Panc1 (cell line): ENCODE measurements at regions not wholly inside any gene's neighbourhood (a gene's known extent, or its start where the extent isn't known, plus 50 kb on each side); places are given as distances from the start of the nearest gene placed in this dataset.

Source experiments
- ATAC-seq: fragments of 200-7000 bp; cut with Tn5 transposase; 2 replicates; pipeline ENCODE4 v1.9.1; 2020; ENCODE audit warnings: mild to moderate bottlenecking, moderate library complexity
- BruUV-seq: library from RNA; stranded (reverse); fragments of 400-500 nt; replicated peaks from 2 replicates; lab custom pipeline; 2021; lab: Mats Ljungman, UMichigan
- CTCF ChIA-PET: fragments of 300-600 bp; sonication (Branson Sonifier 250); formaldehyde crosslinking; loops from one replicate; lab custom pipeline; 2022; ENCODE audit warnings: antibody characterized with exemption; lab: Charles Lee
- POLR2A ChIA-PET: fragments of 300-600 bp; sonication (Branson Sonifier 250); formaldehyde crosslinking; loops from one replicate; lab custom pipeline; 2022; ENCODE audit warnings: antibody characterized with exemption; lab: Charles Lee
- DNase-seq: peaks from one replicate; pipeline ENCODE4 v3.0.0-alpha.2; 2010; ENCODE audit warnings: low read depth, low spot score
- H3K27ac ChIP-seq: 2 replicates; pipeline ENCODE4 v1.5.1; 2011; ENCODE audit warnings: mild to moderate bottlenecking, low read length, inconsistent platforms
- H3K27me3 ChIP-seq: fragments of 200-500 bp; sonication (Bioruptor generic); 2 replicates; pipeline ENCODE4 v1.6.0; 2014; ENCODE audit warnings: low read length, inconsistent platforms; ENCODE audit not compliant: control insufficient read depth, insufficient read depth
- H3K36me3 ChIP-seq: fragments of 200-500 bp; sonication (Bioruptor generic); 2 replicates; pipeline ENCODE4 v1.5.1; 2014; ENCODE audit warnings: inconsistent platforms, mild to moderate bottlenecking, low read length, moderate library complexity; ENCODE audit not compliant: control insufficient read depth, insufficient read depth
- H3K4me1 ChIP-seq: 2 replicates; pipeline ENCODE4 v1.5.1; 2011; ENCODE audit warnings: inconsistent platforms, mild to moderate bottlenecking, low read length, moderate library complexity; ENCODE audit not compliant: control insufficient read depth, insufficient read depth
- H3K4me3 ChIP-seq, 2 experiments: 2 replicates each; pipeline ENCODE4 v1.5.1; 2011 to 2012; ENCODE audit warnings: low read depth in 2 of 2, low read length in 2 of 2, mild to moderate bottlenecking in 2 of 2, inconsistent platforms in 1 of 2, moderate library complexity in 1 of 2
- H3K9me3 ChIP-seq: fragments of 200-500 bp; sonication (Bioruptor generic); 2 replicates; pipeline ENCODE4 v1.5.1; 2014; ENCODE audit warnings: low read depth, mild to moderate bottlenecking, inconsistent platforms, low read length, moderate library complexity; ENCODE audit not compliant: control insufficient read depth, insufficient read depth
- POLR2AphosphoS5 ChIP-seq: IDR thresholded peaks from 2 replicates; pipeline ENCODE4 v1.6.1; 2012; ENCODE audit warnings: mild to moderate bottlenecking, low read depth, low read length, moderate library complexity
- SIN3A ChIP-seq: IDR thresholded peaks from 2 replicates; pipeline ENCODE4 v1.6.1; 2012; ENCODE audit warnings: low read depth, mild to moderate bottlenecking, low read length, moderate library complexity, borderline replicate concordance; ENCODE audit not compliant: insufficient read depth
- TCF7L2 ChIP-seq: IDR thresholded peaks from 2 replicates; pipeline ENCODE4 v1.6.1; 2011; ENCODE audit warnings: mild to moderate bottlenecking, low read depth, low read length, inconsistent platforms
- in situ Hi-C: cut with HindIII; loops from 2 replicates; pipeline ENCODE4 v1.10.0; 2016; ENCODE audit warnings: low sequenced_read_pairs, low pct_unique_long_range_greater_than_20kb
- intact Hi-C: fragments of 100-400 bp; cut with micrococcal nuclease; formaldehyde crosslinking; loops from one replicate; pipeline ENCODE4 v1.10.0; 2022; ENCODE audit not compliant: unreplicated experiment
- TF ChIP-seq, protein P1 (sequence below): fragments of 450-650 bp; IDR thresholded peaks from 2 replicates; pipeline ENCODE4 v1.5.1; 2017; ENCODE audit warnings: mild to moderate bottlenecking
- TF ChIP-seq, protein P2 (sequence below), 2 experiments: IDR thresholded peaks; 2 replicates each; pipeline ENCODE4 v1.6.1; 2011 to 2012; ENCODE audit warnings: low read depth in 2 of 2, control low read depth in 1 of 2, low read length in 1 of 2, mild to moderate bottlenecking in 1 of 2, moderate library complexity in 1 of 2; ENCODE audit not compliant: insufficient read depth in 1 of 2

DNA sequence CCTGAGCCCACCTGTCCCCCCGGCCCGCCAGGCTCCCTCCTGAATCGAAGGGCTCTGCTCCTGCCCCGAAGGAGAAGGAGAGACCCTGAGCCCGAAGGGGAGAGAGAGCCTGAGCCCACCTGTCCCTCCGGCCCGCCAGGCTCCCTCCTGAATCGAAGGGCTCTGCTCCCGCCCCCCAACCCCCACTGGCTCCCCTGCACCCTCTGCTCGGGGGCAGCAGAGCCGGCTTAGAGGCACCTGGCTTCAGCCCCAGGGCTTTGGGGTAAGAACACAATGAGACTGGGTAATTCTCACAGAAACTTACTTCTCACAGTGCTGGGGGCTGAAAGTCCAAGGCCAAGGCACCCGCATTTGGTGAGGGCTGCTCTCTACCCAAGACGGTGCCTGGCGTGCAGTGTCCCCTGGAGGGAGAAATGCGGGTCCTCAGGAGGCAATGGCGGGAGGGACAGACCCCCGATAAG is 53.1 kb upstream of the FBRSL1 start:
- no TSS peak for BruUV-seq
- ChIA-PET POLR2A (no interaction called here), CTCF (no interaction called here)
- TF ChIP-seq, protein P1, sequence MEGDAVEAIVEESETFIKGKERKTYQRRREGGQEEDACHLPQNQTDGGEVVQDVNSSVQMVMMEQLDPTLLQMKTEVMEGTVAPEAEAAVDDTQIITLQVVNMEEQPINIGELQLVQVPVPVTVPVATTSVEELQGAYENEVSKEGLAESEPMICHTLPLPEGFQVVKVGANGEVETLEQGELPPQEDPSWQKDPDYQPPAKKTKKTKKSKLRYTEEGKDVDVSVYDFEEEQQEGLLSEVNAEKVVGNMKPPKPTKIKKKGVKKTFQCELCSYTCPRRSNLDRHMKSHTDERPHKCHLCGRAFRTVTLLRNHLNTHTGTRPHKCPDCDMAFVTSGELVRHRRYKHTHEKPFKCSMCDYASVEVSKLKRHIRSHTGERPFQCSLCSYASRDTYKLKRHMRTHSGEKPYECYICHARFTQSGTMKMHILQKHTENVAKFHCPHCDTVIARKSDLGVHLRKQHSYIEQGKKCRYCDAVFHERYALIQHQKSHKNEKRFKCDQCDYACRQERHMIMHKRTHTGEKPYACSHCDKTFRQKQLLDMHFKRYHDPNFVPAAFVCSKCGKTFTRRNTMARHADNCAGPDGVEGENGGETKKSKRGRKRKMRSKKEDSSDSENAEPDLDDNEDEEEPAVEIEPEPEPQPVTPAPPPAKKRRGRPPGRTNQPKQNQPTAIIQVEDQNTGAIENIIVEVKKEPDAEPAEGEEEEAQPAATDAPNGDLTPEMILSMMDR = no peak
- TF ChIP-seq TCF7L2 = no peak
- TF ChIP-seq POLR2AphosphoS5 = no peak
- TF ChIP-seq, protein P2, sequence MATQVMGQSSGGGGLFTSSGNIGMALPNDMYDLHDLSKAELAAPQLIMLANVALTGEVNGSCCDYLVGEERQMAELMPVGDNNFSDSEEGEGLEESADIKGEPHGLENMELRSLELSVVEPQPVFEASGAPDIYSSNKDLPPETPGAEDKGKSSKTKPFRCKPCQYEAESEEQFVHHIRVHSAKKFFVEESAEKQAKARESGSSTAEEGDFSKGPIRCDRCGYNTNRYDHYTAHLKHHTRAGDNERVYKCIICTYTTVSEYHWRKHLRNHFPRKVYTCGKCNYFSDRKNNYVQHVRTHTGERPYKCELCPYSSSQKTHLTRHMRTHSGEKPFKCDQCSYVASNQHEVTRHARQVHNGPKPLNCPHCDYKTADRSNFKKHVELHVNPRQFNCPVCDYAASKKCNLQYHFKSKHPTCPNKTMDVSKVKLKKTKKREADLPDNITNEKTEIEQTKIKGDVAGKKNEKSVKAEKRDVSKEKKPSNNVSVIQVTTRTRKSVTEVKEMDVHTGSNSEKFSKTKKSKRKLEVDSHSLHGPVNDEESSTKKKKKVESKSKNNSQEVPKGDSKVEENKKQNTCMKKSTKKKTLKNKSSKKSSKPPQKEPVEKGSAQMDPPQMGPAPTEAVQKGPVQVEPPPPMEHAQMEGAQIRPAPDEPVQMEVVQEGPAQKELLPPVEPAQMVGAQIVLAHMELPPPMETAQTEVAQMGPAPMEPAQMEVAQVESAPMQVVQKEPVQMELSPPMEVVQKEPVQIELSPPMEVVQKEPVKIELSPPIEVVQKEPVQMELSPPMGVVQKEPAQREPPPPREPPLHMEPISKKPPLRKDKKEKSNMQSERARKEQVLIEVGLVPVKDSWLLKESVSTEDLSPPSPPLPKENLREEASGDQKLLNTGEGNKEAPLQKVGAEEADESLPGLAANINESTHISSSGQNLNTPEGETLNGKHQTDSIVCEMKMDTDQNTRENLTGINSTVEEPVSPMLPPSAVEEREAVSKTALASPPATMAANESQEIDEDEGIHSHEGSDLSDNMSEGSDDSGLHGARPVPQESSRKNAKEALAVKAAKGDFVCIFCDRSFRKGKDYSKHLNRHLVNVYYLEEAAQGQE (IDR thresholded peaks at IDR 0.05; ENCODE audit: insufficient read depth in 1 of 2, low read depth in 2 of 2, low read length in 1 of 2) = no peak
- intact Hi-C loops = no loop called here
- ATAC-seq (no peak), DNase-seq (no peak)
- H3K27ac ChIP-seq = no peak overlapping the region
- no peaks in the 10 kb centered on the region for H3K9me3 ChIP-seq
- H3K27me3 ChIP-seq = 0 out of 2 replicates have a peak, but pooled peaks cover 2% of the 10 kb centered on the region
- no peak overlapping the region for H3K4me3 ChIP-seq
- in situ Hi-C loops = no loop called here
- no peaks in the 10 kb centered on the region for H3K36me3 ChIP-seq
- peaks cover 3% of the 10 kb centered on the region; the same call in 1 of the 2 replicates for H3K4me1 ChIP-seq

DNA sequence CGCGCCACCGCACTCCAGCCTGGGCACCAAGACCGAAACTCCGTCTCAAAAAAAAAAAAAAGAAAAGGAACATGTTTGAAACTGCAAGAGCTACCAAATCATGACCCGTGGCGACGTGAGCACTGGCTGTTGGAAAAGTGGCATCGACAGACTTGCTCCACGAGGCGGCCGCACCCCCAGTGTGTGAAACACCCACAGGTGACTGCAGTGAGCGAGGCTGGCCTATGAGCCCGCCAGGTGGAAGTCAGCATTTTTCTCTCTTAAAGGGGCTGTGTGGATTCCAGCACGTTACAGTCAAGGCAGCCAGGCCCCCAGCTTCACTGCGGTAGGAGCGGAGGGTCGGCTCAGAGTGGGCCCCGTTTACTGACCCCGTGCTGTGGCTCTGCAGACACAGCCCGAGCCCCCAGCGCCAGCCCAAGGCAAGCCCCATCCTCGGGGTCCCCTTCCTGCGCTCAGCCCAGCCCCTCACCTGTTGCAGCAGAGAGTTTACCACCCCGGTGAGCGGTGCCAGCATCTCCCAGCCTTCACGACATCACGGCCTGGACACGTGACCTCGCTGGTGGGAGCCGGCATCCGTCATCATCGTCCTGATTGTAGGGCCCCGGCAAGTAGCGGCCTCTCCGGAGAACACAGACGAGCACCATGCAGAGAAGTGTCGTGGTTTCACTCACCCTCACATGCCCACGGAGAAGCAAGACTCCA is 54.3 kb upstream of the FBRSL1 start:
- intact Hi-C loops = no loop called here
- H3K27me3 ChIP-seq = 0 out of 2 replicates have a peak, but pooled peaks cover 2% of the 10 kb centered on the region
- TF ChIP-seq, protein P1 = no peak
- no peak for TF ChIP-seq SIN3A
- TF ChIP-seq POLR2AphosphoS5 = no peak
- TF ChIP-seq, protein P2 (IDR thresholded peaks at IDR 0.05; ENCODE audit: insufficient read depth in 1 of 2, low read depth in 2 of 2, low read length in 1 of 2) = no peak
- no peak for TF ChIP-seq TCF7L2
- peaks cover 3% of the 10 kb centered on the region; the same call in 1 of the 2 replicates for H3K4me1 ChIP-seq
- POLR2A ChIA-PET = no interaction called here
- no peaks in the 10 kb centered on the region for H3K9me3 ChIP-seq
- CTCF ChIA-PET = no interaction called here
- DNase-seq (no peak), ATAC-seq (no peak)
- in situ Hi-C loops = no loop called here
- H3K4me3 ChIP-seq = no peak overlapping the region
- BruUV-seq = no TSS peak
- no peaks in the 10 kb centered on the region for H3K36me3 ChIP-seq
- H3K27ac ChIP-seq = no peak overlapping the region
